Nephron (organoid): ENCODE measurements at regions not wholly inside any gene's neighbourhood (a gene's known extent, or its start where the extent isn't known, plus 50 kb on each side); places are given as distances from the start of the nearest gene placed in this dataset.

Source experiments
- H3K27ac Mint-ChIP-seq, 3 experiments: 2 replicates each; pipeline ENCODE4 v1.8.0; 2020; ENCODE audit warnings: mixed read lengths in 3 of 3, mild to moderate bottlenecking in 2 of 3, moderate library complexity in 1 of 3
- H3K27me3 Mint-ChIP-seq: 2 replicates; pipeline ENCODE4 v1.8.0; 2021; ENCODE audit warnings: low read depth, mild to moderate bottlenecking, moderate library complexity, mixed read lengths
- H3K36me3 Mint-ChIP-seq: 2 replicates; pipeline ENCODE4 v1.8.0; 2020; ENCODE audit warnings: low read depth, mixed read lengths
- H3K4me1 Mint-ChIP-seq: 2 replicates; pipeline ENCODE4 v1.8.0; 2020; ENCODE audit warnings: mixed read lengths
- H3K4me3 Mint-ChIP-seq, 3 experiments: 2 replicates each; pipeline ENCODE4 v1.8.0; 2020; ENCODE audit warnings: mild to moderate bottlenecking in 3 of 3, mixed read lengths in 3 of 3, moderate library complexity in 2 of 3
- H3K9me3 Mint-ChIP-seq: 2 replicates; pipeline ENCODE4 v1.8.0; 2020; ENCODE audit warnings: mixed read lengths
- CTCF ChIP-seq, 3 experiments: fragments of 200-600 bp; sonication (generic); IDR thresholded peaks; one replicate each; pipeline ENCODE4 v1.5.0; 2021; ENCODE audit warnings: antibody characterized with exemption in 3 of 3; ENCODE audit not compliant: unreplicated experiment in 3 of 3

DNA sequence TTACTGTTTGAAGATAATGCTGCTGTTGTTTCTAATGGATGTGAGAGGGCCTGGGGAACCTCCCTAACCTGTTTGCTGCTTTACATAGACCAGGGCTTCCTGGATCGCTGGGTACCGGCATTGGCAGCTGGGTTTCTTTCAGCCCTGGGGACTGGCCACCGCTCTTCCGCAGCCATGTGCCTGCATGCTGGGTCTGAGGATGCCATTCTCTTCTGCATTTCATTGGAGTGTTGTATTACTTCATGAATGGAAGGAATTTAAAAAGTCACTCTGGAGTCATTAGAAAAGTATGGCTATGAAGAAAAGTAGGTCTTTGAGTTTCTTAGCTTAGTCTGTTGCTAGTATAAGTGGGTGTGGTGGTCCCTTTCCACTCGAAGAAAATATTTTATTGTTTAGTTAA lies 107.3 kb upstream of the MGAT5 start:
- Mint-ChIP-seq H3K9me3 (no peaks in the 10 kb centered on the region), H3K36me3 (peaks cover 5% of the 10 kb centered on the region), H3K27me3 (no peaks in the 10 kb centered on the region), H3K4me1 (peaks cover 17% of the 10 kb centered on the region), H3K27ac (no peak overlapping the region), H3K4me3 (no peak overlapping the region)
- TF ChIP-seq CTCF (IDR thresholded peaks at IDR 0.05; ENCODE audit: unreplicated experiment in 3 of 3), result no peak

GRCh38 chr2:134148172-134148571 lies 105.7 kb upstream of the MGAT5 start:
- Mint-ChIP-seq H3K27ac (no peak overlapping the region), H3K4me1 (peaks cover 17% of the 10 kb centered on the region), H3K27me3 (peaks cover 4% of the 10 kb centered on the region), H3K9me3 (no peaks in the 10 kb centered on the region), H3K36me3 (peaks cover 15% of the 10 kb centered on the region), H3K4me3 (no peak overlapping the region)
- no peak for TF ChIP-seq CTCF (IDR thresholded peaks at IDR 0.05; ENCODE audit: unreplicated experiment in 3 of 3)

DNA sequence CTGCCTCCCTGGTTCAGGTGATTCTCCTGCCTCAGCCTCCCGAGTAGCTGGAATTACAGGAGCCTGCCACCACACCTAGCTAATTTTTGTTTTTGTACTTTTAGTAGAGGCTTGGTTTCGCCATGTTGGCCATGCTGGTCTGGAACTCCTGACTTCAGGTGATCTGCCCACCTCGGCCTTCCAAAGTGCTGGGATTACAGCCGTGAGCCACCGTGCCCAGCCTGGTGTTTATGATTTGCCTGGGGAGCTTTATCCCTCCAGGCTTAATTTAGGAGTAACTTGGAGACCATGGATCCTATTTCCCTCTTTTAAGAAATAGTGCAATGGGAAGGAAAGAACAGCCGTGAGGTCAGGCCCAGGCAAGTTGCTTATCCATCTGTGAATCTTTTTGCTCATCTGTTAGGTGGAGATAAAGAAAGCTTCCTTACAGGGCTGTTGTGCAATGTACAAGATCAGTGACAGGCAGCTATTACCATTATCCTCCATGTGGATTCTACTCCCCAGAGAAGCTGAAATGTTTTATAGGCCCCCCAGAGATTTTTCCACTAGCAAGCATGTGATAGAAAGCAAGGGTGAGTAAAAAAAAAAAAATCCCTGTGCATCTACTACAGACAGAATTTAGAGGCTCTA lies 104.9 kb upstream of the MGAT5 start:
- Mint-ChIP-seq H3K36me3 (peaks cover 16% of the 10 kb centered on the region), H3K27me3 (peaks cover 4% of the 10 kb centered on the region), H3K27ac (no peak overlapping the region), H3K4me3 (no peak overlapping the region), H3K9me3 (no peaks in the 10 kb centered on the region), H3K4me1 (peaks cover 23% of the 10 kb centered on the region)
- no peak for TF ChIP-seq CTCF (IDR thresholded peaks at IDR 0.05; ENCODE audit: unreplicated experiment in 3 of 3)

DNA sequence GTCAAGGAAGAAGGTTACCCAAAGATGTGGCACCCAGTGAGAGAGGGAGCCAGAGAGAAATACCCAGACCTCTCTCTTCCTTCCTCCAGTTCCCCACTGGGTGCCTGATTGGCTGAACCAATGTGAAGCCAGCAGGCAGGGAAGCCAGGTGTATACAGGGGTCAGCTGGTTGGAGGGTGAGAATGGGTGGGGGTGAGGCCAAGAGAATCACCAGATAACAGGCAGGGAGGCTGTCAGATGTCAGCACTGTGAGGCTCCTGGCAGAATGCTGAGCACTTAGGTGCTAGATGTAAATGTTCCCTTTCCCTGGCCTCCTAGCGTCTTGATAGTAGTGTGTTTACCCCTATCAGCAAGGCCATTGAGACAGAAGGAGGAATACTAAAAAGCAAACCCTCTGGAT lies 104.0 kb upstream of the MGAT5 start:
- H3K9me3 Mint-ChIP-seq, result no peaks in the 10 kb centered on the region
- H3K27ac Mint-ChIP-seq, result no peak overlapping the region
- no peak for TF ChIP-seq CTCF (IDR thresholded peaks at IDR 0.05; ENCODE audit: unreplicated experiment in 3 of 3)
- H3K36me3 Mint-ChIP-seq, result peaks cover 20% of the 10 kb centered on the region
- peaks cover 4% of the 10 kb centered on the region for H3K27me3 Mint-ChIP-seq
- H3K4me1 Mint-ChIP-seq, result peaks cover 29% of the 10 kb centered on the region
- no peak overlapping the region for H3K4me3 Mint-ChIP-seq

- Mint-ChIP-seq H3K4me3 (no peak overlapping the region), H3K4me1 (peaks cover 37% of the 10 kb centered on the region), H3K27me3 (peaks cover 4% of the 10 kb centered on the region), H3K9me3 (no peaks in the 10 kb centered on the region), H3K36me3 (peaks cover 21% of the 10 kb centered on the region), H3K27ac (no peak overlapping the region)
- TF ChIP-seq CTCF (IDR thresholded peaks at IDR 0.05; ENCODE audit: unreplicated experiment in 3 of 3), result no peak
These were observed 103.1 kb upstream of the MGAT5 start for GRCh38 chr2:134150760-134151159.
